ENCODE measurements at regions not wholly inside any gene's neighbourhood (a gene's known extent, or its start where the extent isn't known, plus 50 kb on each side); places are given as distances from the start of the nearest gene placed in this dataset.
"Not testable (repeated sequence)": the region's sequence is repeated elsewhere in the genome, so short reads cannot be mapped to it uniquely, and the experiment has no call there.

DNA sequence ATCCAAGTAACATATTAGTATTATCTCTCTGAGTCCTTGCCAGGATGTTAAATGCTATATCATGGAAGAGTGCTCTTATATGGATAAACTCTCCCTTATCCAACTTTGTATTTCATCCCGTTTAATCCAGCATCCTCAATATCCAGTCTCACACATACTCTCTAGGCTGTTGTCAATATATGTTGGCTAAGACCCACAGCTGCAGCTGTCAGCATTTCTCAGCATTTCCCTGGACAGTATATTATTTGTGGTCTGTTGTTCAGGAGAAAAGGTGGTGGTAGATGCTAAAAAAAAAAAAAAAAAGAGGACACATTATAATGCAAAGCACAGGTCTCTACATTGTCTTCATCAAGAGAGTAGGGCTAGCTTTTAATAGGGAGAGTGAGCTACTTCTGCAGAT lies 1368.0 kb upstream of the ZEB2 start:
- H3K4me1 ChIP-seq (ENCODE audit: control insufficient read depth, insufficient read depth, low read length): no peaks in the 10 kb centered on the region
- no peak overlapping the region for H3K4me2 ChIP-seq (ENCODE audit: low read length)
- no peaks in the 10 kb centered on the region for H3K27me3 ChIP-seq (ENCODE audit: control insufficient read depth, insufficient read depth, low read length)
- H3K9me3 ChIP-seq (replicated peaks; ENCODE audit: low read length): no peaks in the 10 kb centered on the region
- no peak overlapping the region for H3K4me3 ChIP-seq (ENCODE audit: low read length)
- no peaks in the 10 kb centered on the region for H3K36me3 ChIP-seq (ENCODE audit: insufficient read depth, low read length)
- no peak overlapping the region for H3K9ac ChIP-seq (ENCODE audit: low read depth, low read length)

DNA sequence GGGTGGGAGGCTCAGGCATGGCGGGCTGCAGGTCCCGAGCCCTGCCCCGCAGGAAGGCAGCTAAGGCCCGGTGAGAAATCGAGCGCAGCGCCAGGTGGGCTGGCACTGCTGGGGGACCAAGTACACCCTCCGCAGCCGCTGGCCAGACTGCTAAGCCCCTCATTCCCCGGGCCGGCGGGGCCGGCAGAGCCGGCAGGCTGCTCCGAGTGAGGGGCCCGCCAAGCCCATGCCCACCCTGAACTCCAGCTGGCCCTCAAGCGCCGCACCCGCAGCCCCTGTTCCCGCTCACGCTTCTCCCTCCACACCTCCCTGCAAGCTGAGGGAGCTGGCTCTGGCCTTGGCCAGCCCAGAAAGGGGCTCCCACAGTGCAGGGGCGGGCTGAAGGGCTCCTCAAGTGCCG lies 1361.1 kb upstream of the ZEB2 start:
- H3K4me3 ChIP-seq (ENCODE audit: low read length); H3K36me3 ChIP-seq (ENCODE audit: insufficient read depth, low read length); H3K9me3 ChIP-seq (replicated peaks; ENCODE audit: low read length); H3K4me1 ChIP-seq (ENCODE audit: control insufficient read depth, insufficient read depth, low read length); H3K27me3 ChIP-seq (ENCODE audit: control insufficient read depth, insufficient read depth, low read length); H3K9ac ChIP-seq (ENCODE audit: low read depth, low read length); H3K4me2 ChIP-seq (ENCODE audit: low read length): not testable (repeated sequence)

DNA sequence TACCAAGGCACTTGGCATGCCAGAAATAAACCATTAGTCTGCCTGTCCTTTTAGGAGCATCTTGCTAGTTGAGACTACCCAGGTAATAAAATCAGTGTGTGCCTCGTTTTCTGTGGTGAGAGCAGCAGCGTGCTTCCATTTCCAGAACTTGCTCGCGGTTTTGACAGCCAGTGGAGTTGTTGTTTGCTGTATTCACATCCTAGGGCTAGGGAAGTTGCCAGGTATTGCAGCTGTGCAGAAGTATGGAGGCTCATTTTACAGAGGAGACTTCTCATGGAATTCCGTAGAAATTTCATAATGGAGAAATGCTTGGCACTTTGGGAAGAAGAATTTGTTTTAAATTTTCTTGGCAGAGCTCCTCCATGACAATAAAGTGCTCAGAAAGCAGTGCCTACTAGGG lies 1355.1 kb upstream of the ZEB2 start:
- H3K4me2 ChIP-seq (ENCODE audit: low read length): peak overlapping the region; percentile 54
- H3K9ac ChIP-seq (ENCODE audit: low read depth, low read length): no peak overlapping the region
- H3K4me1 ChIP-seq (ENCODE audit: control insufficient read depth, insufficient read depth, low read length): peaks cover 15% of the 10 kb centered on the region
- H3K27me3 ChIP-seq (ENCODE audit: control insufficient read depth, insufficient read depth, low read length): no peaks in the 10 kb centered on the region
- no peaks in the 10 kb centered on the region for H3K36me3 ChIP-seq (ENCODE audit: insufficient read depth, low read length)
- H3K4me3 ChIP-seq (ENCODE audit: low read length): no peak overlapping the region
- no peaks in the 10 kb centered on the region for H3K9me3 ChIP-seq (replicated peaks; ENCODE audit: low read length)

DNA sequence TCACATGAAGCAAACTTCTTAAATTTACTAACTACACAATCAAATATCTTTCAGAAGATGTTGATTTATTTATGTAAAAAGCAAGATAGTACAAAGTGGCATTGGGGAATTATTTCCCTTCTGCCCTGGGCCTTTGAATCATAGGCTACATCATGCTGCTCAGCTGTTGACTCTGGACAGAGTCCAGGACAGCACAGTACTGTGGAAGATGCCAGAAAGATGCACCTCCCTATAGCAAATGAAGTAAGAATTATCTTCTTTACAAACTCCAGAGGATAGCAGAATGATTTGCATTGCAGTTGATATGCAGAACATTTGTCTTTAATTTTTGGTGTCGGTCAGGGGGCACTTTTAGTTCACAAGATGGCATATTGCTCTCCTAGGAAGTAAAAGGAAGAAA lies 1354.5 kb upstream of the ZEB2 start:
- no peaks in the 10 kb centered on the region for H3K27me3 ChIP-seq (ENCODE audit: control insufficient read depth, insufficient read depth, low read length)
- H3K36me3 ChIP-seq (ENCODE audit: insufficient read depth, low read length): no peaks in the 10 kb centered on the region
- H3K9ac ChIP-seq (ENCODE audit: low read depth, low read length): no peak overlapping the region
- H3K9me3 ChIP-seq (replicated peaks; ENCODE audit: low read length): no peaks in the 10 kb centered on the region
- H3K4me2 ChIP-seq (ENCODE audit: low read length): peak overlapping the region; percentile 54
- no peak overlapping the region for H3K4me3 ChIP-seq (ENCODE audit: low read length)
- H3K4me1 ChIP-seq (ENCODE audit: control insufficient read depth, insufficient read depth, low read length): peaks cover 15% of the 10 kb centered on the region

DNA sequence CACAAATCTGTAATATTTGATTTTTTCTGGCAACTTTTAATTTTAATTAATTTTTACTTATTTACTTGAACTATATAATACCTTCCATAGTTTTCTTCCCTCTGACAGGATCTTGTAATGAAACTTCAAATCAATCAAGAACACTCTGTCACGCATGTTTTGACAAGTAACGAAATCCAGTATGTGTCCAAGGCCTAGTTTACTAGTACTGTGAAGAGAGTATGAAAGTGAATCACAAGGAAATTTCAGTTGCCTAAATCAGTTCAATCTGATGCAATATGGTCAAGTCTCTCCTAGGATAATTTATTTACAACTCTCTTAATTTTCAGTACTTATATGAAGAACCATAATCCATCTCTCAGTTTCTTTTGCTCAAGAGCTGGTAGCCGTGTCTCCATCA lies 1344.6 kb upstream of the ZEB2 start:
- Histone ChIP-seq H3K36me3 (ENCODE audit: insufficient read depth, low read length) (no peaks in the 10 kb centered on the region), H3K4me3 (ENCODE audit: low read length) (no peak overlapping the region), H3K9me3 (replicated peaks; ENCODE audit: low read length) (no peaks in the 10 kb centered on the region), H3K9ac (ENCODE audit: low read depth, low read length) (no peak overlapping the region), H3K4me2 (ENCODE audit: low read length) (no peak overlapping the region), H3K4me1 (ENCODE audit: control insufficient read depth, insufficient read depth, low read length) (no peaks in the 10 kb centered on the region), H3K27me3 (ENCODE audit: control insufficient read depth, insufficient read depth, low read length) (no peaks in the 10 kb centered on the region)

DNA sequence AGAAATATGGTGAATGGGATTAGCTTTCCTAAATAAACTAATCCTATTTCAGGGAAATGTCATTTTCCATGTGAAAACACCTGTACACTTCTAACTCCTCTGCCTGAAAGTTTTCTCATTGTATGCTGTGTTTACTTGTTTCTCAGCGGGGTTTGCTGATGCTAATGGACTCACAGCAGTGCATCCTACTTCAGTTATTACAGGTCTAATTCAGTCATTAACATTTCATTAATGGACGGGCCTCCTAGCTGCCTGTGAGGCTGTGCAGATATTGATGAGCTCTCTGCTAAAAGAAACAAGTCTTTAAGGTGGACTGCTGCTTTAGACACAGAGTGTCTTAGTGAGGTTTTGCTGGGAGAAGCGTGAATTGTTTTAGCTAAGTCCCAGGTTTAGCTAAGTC lies 1342.0 kb upstream of the ZEB2 start:
- Histone ChIP-seq H3K4me3 (ENCODE audit: low read length) (no peak overlapping the region), H3K27me3 (ENCODE audit: control insufficient read depth, insufficient read depth, low read length) (no peaks in the 10 kb centered on the region), H3K9ac (ENCODE audit: low read depth, low read length) (no peak overlapping the region), H3K9me3 (replicated peaks; ENCODE audit: low read length) (no peaks in the 10 kb centered on the region), H3K36me3 (ENCODE audit: insufficient read depth, low read length) (no peaks in the 10 kb centered on the region), H3K4me1 (ENCODE audit: control insufficient read depth, insufficient read depth, low read length) (no peaks in the 10 kb centered on the region), H3K4me2 (ENCODE audit: low read length) (no peak overlapping the region)

DNA sequence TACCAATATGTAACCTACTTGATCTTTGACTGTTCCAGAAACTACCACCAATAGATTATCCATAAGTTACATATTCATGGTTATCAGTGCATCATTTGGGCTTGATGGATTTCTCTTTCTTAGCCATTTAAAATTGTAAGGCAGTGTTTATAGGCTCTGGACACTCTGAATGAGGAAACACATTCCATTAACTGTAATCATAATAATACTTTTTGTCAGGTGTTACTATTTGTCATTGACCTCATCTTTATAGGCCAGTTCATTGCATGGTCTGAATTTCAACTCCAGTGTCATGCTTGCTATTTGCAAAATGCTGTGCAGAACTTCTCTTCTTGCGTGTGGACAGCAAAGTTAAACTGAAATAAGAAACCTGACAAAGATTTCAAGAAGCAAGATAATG lies 1340.2 kb upstream of the ZEB2 start:
- H3K4me3 ChIP-seq (ENCODE audit: low read length): no peak overlapping the region
- no peak overlapping the region for H3K9ac ChIP-seq (ENCODE audit: low read depth, low read length)
- no peaks in the 10 kb centered on the region for H3K9me3 ChIP-seq (replicated peaks; ENCODE audit: low read length)
- no peaks in the 10 kb centered on the region for H3K27me3 ChIP-seq (ENCODE audit: control insufficient read depth, insufficient read depth, low read length)
- no peaks in the 10 kb centered on the region for H3K36me3 ChIP-seq (ENCODE audit: insufficient read depth, low read length)
- no peak overlapping the region for H3K4me2 ChIP-seq (ENCODE audit: low read length)
- H3K4me1 ChIP-seq (ENCODE audit: control insufficient read depth, insufficient read depth, low read length): no peaks in the 10 kb centered on the region

DNA sequence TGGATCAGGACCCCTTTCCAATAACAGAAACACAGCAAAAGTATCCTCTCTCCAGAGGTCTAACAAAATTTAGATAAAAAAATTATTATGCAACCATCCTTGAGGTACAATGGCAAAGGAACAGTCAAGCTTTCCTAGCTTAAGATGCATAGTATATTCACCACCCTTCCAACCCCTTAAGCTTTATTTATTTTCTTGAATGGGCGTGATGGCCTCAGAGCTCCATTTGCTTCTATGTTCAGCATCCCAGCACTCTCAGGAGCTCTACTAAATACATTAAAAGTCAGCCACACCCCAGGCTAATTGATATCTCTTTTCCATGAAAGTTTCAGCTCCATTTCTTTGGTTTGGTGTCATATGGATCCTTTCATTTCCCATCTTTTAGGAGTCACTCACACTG lies 1335.2 kb upstream of the ZEB2 start:
- H3K9ac ChIP-seq (ENCODE audit: low read depth, low read length): no peak overlapping the region
- no peaks in the 10 kb centered on the region for H3K4me1 ChIP-seq (ENCODE audit: control insufficient read depth, insufficient read depth, low read length)
- no peaks in the 10 kb centered on the region for H3K9me3 ChIP-seq (replicated peaks; ENCODE audit: low read length)
- no peaks in the 10 kb centered on the region for H3K27me3 ChIP-seq (ENCODE audit: control insufficient read depth, insufficient read depth, low read length)
- no peak overlapping the region for H3K4me2 ChIP-seq (ENCODE audit: low read length)
- no peaks in the 10 kb centered on the region for H3K36me3 ChIP-seq (ENCODE audit: insufficient read depth, low read length)
- H3K4me3 ChIP-seq (ENCODE audit: low read length): no peak overlapping the region

DNA sequence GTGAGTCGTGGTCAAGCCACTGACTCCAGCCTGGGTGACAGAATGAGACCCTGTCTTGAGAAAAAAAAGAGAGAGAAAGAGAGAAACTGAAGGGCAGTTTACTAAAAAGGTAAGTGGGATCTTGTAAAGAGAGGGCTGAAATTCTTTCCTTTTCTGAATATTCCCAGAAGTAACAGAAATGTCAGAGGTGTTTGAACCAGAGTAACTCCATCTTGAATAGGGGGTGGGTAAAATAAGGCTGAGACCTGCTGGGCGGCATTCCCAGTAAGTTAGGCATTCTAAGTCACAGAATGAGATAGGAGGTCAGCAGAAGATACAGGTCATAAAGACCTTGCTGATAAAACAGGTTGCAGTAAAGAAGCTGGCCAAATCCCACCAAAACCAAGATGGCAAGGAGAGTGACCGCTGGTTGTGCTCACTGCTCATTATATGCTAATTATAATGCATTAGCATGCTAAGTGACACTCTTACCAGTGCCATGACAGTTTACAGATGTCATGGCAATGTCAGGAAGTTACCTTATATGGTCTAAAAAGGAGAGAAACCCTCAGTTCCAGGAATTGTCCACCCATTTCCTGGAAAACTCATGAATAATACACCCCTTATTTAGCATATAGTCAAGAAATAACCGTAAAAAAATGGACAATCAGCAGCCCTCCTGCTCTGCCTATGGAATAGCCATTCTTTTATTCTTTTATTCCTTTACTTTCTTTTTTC lies 1334.3 kb upstream of the ZEB2 start:
- Histone ChIP-seq H3K9ac (ENCODE audit: low read depth, low read length) (no peak overlapping the region), H3K4me3 (ENCODE audit: low read length) (no peak overlapping the region), H3K9me3 (replicated peaks; ENCODE audit: low read length) (no peaks in the 10 kb centered on the region), H3K4me2 (ENCODE audit: low read length) (no peak overlapping the region), H3K36me3 (ENCODE audit: insufficient read depth, low read length) (no peaks in the 10 kb centered on the region), H3K27me3 (ENCODE audit: control insufficient read depth, insufficient read depth, low read length) (no peaks in the 10 kb centered on the region), H3K4me1 (ENCODE audit: control insufficient read depth, insufficient read depth, low read length) (no peaks in the 10 kb centered on the region)

DNA sequence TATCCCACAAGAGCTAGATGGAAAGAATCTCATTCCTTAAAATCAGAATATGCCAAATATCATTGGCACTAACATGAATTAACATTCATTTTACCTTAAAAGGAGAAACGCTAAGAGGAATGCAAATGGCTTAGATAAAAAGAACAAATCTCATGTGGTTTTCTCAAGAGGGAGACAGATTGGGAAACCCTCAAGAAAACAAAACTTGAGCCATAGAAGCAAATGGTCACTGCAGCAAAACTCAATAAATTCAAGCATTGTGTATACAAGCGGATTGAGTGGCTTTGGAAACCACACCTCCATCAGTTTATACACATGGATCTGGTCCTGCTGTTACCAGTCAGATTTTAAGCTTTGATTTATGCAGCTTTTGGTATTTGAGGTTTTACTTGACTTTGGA lies 1331.8 kb upstream of the ZEB2 start:
- Histone ChIP-seq H3K4me1 (ENCODE audit: control insufficient read depth, insufficient read depth, low read length) (no peaks in the 10 kb centered on the region), H3K9me3 (replicated peaks; ENCODE audit: low read length) (no peaks in the 10 kb centered on the region), H3K4me2 (ENCODE audit: low read length) (no peak overlapping the region), H3K27me3 (ENCODE audit: control insufficient read depth, insufficient read depth, low read length) (no peaks in the 10 kb centered on the region), H3K36me3 (ENCODE audit: insufficient read depth, low read length) (no peaks in the 10 kb centered on the region), H3K9ac (ENCODE audit: low read depth, low read length) (no peak overlapping the region), H3K4me3 (ENCODE audit: low read length) (no peak overlapping the region)

DNA sequence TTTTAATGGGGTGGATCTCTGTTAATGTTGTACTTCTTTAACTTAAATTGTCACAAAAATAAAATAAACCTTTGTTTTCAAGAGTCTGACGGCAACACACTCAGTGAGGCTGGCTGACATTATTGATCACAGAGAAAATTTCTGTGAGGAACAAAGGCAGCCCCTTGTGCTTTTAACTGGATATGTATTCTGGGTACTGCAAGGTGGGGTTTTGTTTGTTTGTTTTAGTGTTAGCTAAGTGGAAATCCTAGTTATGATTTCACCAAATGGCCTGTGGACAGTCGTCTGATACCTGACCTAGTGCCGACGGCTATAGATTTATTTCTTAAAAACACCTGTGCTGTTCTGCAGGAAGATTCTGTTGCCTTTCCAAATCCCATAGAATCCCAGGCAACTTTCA lies 1329.5 kb upstream of the ZEB2 start:
- no peaks in the 10 kb centered on the region for H3K27me3 ChIP-seq (ENCODE audit: control insufficient read depth, insufficient read depth, low read length)
- H3K4me1 ChIP-seq (ENCODE audit: control insufficient read depth, insufficient read depth, low read length): no peaks in the 10 kb centered on the region
- no peak overlapping the region for H3K4me3 ChIP-seq (ENCODE audit: low read length)
- H3K4me2 ChIP-seq (ENCODE audit: low read length): no peak overlapping the region
- H3K9me3 ChIP-seq (replicated peaks; ENCODE audit: low read length): no peaks in the 10 kb centered on the region
- no peak overlapping the region for H3K9ac ChIP-seq (ENCODE audit: low read depth, low read length)
- H3K36me3 ChIP-seq (ENCODE audit: insufficient read depth, low read length): no peaks in the 10 kb centered on the region

DNA sequence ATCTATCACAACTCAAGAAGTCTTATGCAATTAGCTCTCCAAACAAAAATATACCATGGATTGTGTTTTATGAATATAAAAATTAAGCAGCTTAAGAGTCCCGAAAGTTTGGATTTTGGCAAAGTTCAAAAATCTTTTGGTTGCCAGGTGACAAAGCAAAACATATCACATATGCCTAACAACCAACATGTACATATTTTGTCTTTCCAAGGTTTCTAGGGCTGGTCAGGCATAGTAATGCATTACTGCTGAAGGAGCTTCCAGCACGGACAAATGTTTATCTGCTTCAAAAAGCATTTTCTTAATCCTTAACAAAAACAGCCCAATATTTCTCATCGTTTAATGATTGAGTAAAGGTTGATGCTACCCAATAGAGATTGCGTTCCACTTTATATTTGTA lies 1327.1 kb upstream of the ZEB2 start:
- Histone ChIP-seq H3K36me3 (ENCODE audit: insufficient read depth, low read length) (no peaks in the 10 kb centered on the region), H3K27me3 (ENCODE audit: control insufficient read depth, insufficient read depth, low read length) (no peaks in the 10 kb centered on the region), H3K9ac (ENCODE audit: low read depth, low read length) (no peak overlapping the region), H3K4me2 (ENCODE audit: low read length) (no peak overlapping the region), H3K9me3 (replicated peaks; ENCODE audit: low read length) (no peaks in the 10 kb centered on the region), H3K4me3 (ENCODE audit: low read length) (no peak overlapping the region), H3K4me1 (ENCODE audit: control insufficient read depth, insufficient read depth, low read length) (no peaks in the 10 kb centered on the region)

Measured in skeletal muscle satellite cell (primary cell).